ENCODE measurements at regions not wholly inside any gene's neighbourhood (a gene's known extent, or its start where the extent isn't known, plus 50 kb on each side); places are given as distances from the start of the nearest gene placed in this dataset.

DNA sequence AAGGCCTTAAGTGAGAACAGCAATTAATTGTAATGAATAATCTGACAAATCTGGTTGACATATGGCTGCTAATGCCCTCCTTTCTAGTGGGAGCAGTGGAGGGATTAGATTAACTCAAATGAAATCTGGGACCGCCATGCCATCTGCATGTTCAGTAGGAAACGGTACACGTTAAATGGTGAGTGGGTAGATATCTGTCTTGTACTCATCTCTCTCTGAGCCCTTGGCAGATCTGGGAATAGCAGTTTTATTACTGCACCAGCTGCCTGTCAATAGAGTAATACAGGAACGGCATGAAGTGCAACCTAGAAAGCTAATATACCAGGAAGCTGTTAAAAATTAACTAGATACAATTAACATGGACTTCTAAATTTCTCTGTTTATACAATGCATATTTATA is 258.8 kb downstream of the GPD2 start:
- no peaks in the 10 kb centered on the region for H3K27me3 Mint-ChIP-seq (ENCODE audit: insufficient read depth, unreplicated experiment)
- BruUV-seq (replicated peaks) = no TSS peak
- H3K36me3 Mint-ChIP-seq (ENCODE audit: insufficient read depth, unreplicated experiment) = no peaks in the 10 kb centered on the region
- Histone ChIP-seq H3K27me3 (replicated peaks; ENCODE audit: control insufficient read depth, insufficient read depth, low read length) (no peaks in the 10 kb centered on the region), H3K4me1 (no peaks in the 10 kb centered on the region), H3K4me3 (ENCODE audit: low read depth, low read length) (no peak overlapping the region), H3K9me3 (no peaks in the 10 kb centered on the region), H3K36me3 (ENCODE audit: control insufficient read depth, insufficient read depth, low read length) (no peaks in the 10 kb centered on the region)
- ChIA-PET POLR2A (no interaction called here), CTCF (no interaction called here)
- no peaks in the 10 kb centered on the region for H3K9me3 Mint-ChIP-seq (ENCODE audit: unreplicated experiment)
- intact Hi-C loops (cut with micrococcal nuclease; ENCODE audit: unreplicated experiment) = no loop called here
- no peak for DNase-seq
- TF ChIP-seq, protein P1, sequence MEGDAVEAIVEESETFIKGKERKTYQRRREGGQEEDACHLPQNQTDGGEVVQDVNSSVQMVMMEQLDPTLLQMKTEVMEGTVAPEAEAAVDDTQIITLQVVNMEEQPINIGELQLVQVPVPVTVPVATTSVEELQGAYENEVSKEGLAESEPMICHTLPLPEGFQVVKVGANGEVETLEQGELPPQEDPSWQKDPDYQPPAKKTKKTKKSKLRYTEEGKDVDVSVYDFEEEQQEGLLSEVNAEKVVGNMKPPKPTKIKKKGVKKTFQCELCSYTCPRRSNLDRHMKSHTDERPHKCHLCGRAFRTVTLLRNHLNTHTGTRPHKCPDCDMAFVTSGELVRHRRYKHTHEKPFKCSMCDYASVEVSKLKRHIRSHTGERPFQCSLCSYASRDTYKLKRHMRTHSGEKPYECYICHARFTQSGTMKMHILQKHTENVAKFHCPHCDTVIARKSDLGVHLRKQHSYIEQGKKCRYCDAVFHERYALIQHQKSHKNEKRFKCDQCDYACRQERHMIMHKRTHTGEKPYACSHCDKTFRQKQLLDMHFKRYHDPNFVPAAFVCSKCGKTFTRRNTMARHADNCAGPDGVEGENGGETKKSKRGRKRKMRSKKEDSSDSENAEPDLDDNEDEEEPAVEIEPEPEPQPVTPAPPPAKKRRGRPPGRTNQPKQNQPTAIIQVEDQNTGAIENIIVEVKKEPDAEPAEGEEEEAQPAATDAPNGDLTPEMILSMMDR (IDR thresholded peaks at IDR 0.05; ENCODE audit: insufficient read depth in 1 of 2, low read depth in 1 of 2, low read length in 1 of 2, severe bottlenecking in 1 of 2, unreplicated experiment in 1 of 2) = no peak
- H3K27ac Mint-ChIP-seq (ENCODE audit: unreplicated experiment) = no peak overlapping the region
- no peaks in the 10 kb centered on the region for H3K4me1 Mint-ChIP-seq (ENCODE audit: low read depth, unreplicated experiment)
- no peak overlapping the region for H3K4me3 Mint-ChIP-seq (ENCODE audit: unreplicated experiment)

- Histone ChIP-seq H3K27me3 (replicated peaks; ENCODE audit: control insufficient read depth, insufficient read depth, low read length) (no peaks in the 10 kb centered on the region), H3K4me1 (no peaks in the 10 kb centered on the region), H3K9me3 (no peaks in the 10 kb centered on the region), H3K4me3 (ENCODE audit: low read depth, low read length) (no peak overlapping the region), H3K36me3 (ENCODE audit: control insufficient read depth, insufficient read depth, low read length) (no peaks in the 10 kb centered on the region)
- intact Hi-C loops (cut with micrococcal nuclease; ENCODE audit: unreplicated experiment) = no loop called here
- ChIA-PET POLR2A (no interaction called here), CTCF (no interaction called here)
- TF ChIP-seq, protein P1 (IDR thresholded peaks at IDR 0.05; ENCODE audit: insufficient read depth in 1 of 2, low read depth in 1 of 2, low read length in 1 of 2, severe bottlenecking in 1 of 2, unreplicated experiment in 1 of 2) = no peak
- no peak overlapping the region for H3K27ac Mint-ChIP-seq (ENCODE audit: unreplicated experiment)
- no TSS peak for BruUV-seq (replicated peaks)
- no peaks in the 10 kb centered on the region for H3K36me3 Mint-ChIP-seq (ENCODE audit: insufficient read depth, unreplicated experiment)
- H3K4me3 Mint-ChIP-seq (ENCODE audit: unreplicated experiment) = no peak overlapping the region
- no peaks in the 10 kb centered on the region for H3K27me3 Mint-ChIP-seq (ENCODE audit: insufficient read depth, unreplicated experiment)
- no peak for DNase-seq
- H3K9me3 Mint-ChIP-seq (ENCODE audit: unreplicated experiment) = no peaks in the 10 kb centered on the region
- H3K4me1 Mint-ChIP-seq (ENCODE audit: low read depth, unreplicated experiment) = no peaks in the 10 kb centered on the region
Measured at GRCh38 chr2:156695595-156695994, 259.4 kb downstream of the GPD2 start.

DNA sequence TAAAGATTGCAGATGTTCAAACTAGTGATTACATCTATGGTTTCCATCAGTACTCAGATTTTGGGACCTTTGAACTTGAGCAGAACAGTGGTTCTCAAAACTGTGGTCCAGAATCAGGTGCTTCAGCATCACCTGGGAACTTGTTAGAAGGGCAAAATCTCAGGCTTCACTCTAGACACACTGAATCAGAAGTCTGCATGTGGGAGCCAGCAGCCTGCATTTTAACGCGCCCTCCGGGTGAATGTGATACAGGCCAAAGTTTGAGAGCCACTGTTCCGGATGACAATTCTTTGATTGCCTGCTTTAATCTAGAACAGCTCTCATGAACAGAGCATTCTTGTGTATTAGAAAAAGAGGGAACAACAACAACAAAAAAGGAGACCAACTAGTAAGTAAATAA is 261.7 kb downstream of the GPD2 start:
- Mint-ChIP-seq H3K4me1 (ENCODE audit: low read depth, unreplicated experiment) (no peaks in the 10 kb centered on the region), H3K4me3 (ENCODE audit: unreplicated experiment) (no peak overlapping the region), H3K9me3 (ENCODE audit: unreplicated experiment) (no peaks in the 10 kb centered on the region), H3K27ac (ENCODE audit: unreplicated experiment) (no peak overlapping the region), H3K27me3 (ENCODE audit: insufficient read depth, unreplicated experiment) (no peaks in the 10 kb centered on the region), H3K36me3 (ENCODE audit: insufficient read depth, unreplicated experiment) (no peaks in the 10 kb centered on the region)
- ChIA-PET CTCF (no interaction called here), POLR2A (no interaction called here)
- intact Hi-C loops (cut with micrococcal nuclease; ENCODE audit: unreplicated experiment) = no loop called here
- no peaks in the 10 kb centered on the region for H3K36me3 ChIP-seq (ENCODE audit: control insufficient read depth, insufficient read depth, low read length)
- no peaks in the 10 kb centered on the region for H3K4me1 ChIP-seq
- H3K4me3 ChIP-seq (ENCODE audit: low read depth, low read length) = no peak overlapping the region
- no TSS peak for BruUV-seq (replicated peaks)
- H3K27me3 ChIP-seq (replicated peaks; ENCODE audit: control insufficient read depth, insufficient read depth, low read length) = no peaks in the 10 kb centered on the region
- H3K9me3 ChIP-seq = no peaks in the 10 kb centered on the region
- TF ChIP-seq, protein P1 (IDR thresholded peaks at IDR 0.05; ENCODE audit: insufficient read depth in 1 of 2, low read depth in 1 of 2, low read length in 1 of 2, severe bottlenecking in 1 of 2, unreplicated experiment in 1 of 2) = no peak
- DNase-seq = no peak

Measured in Caco-2 (cell line).